A172 (cell line): ENCODE measurements at regions not wholly inside any gene's neighbourhood (a gene's known extent, or its start where the extent isn't known, plus 50 kb on each side); places are given as distances from the start of the nearest gene placed in this dataset.

Experiments used
- DNase-seq: peaks from one replicate; pipeline ENCODE4 v3.0.0-alpha.2; 2015; ENCODE audit warnings: low spot score

- no peak for DNase-seq
Observed at GRCh38 chr3:72327008-72327407, 521.2 kb downstream of the SHQ1 start.

GRCh38 chr3:72324253-72324811 lies 523.9 kb downstream of the SHQ1 start:
- no peak for DNase-seq

- no peak for DNase-seq
Observed at GRCh38 chr3:72323773-72324172, 524.5 kb downstream of the SHQ1 start.

DNA sequence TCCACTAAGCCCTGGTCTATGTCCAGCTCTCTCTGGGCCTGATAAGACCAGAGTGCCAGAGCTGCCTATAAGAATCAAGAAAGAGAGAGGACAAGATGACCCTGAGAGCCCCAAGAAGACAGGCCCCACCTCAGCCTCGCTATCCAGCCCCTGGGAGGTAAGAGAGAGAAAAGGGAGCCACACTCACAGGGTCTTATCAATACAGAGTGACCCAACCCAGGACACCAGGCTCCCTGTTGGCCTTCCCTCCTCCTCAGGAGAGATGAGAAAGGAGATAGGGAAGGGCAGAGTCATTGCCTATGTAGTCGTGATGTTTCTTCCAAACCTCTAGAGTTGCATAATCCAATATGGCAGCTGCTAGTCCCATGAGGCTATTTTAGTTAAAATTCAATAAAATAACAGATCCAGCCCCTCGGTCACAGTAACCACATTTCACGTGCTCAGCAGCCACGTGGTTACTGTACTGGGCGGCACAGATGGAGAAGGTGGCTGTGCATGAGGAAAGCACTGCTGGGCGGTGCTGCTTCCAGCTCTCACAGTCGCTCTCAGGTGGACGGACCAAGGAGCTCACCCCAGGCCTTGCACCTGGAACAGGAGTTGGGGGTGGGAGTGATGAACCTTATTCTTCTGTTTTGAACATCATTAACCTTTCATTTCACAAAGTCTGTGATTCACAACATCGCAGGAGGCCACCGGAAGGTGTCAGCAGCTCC lies 525.8 kb downstream of the SHQ1 start:
- DNase-seq = no peak

GRCh38 chr3:72320955-72321303 lies 527.3 kb downstream of the SHQ1 start:
- no peak for DNase-seq

DNA sequence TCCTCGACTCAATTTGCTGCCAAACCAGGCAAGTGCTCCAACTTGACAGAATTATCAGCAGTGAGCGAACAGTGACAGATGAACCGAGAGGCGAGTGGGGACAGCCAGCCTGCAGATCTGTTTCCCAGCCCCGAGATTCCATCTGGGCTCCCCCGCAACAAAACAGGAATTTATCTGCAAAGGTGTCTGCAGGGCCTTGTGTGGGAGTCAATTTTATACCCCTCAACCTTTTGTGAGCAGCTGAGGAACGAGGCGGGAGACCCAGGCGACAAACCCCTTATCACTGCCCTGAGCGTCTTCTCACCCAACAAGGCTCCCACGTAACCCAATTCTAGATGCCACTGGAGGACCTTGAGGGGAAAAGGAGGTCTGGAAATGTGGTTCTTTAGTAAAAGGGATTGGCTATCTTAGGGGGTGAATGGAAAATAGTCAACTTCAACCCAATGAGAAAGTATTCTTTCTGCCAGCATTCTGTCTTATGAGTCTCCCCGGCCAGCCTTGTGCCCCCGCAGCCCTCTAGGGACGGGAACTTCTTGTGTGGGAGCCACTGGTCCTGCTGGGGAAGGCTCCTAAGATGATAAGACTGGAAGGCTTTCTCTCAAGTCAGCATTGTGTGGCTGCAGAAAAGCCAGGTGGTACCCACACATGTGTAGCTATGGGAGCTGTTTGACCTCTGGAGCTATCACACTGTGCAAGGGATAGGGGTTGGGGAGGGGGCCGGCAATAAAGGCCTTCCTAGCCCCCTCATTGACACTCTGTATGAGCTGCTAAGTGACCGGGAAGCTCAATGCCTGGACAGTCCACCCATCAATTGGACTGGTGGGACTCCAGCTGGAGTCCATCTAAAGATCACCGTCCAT lies 527.9 kb downstream of the SHQ1 start:
- no peak for DNase-seq

GRCh38 chr3:72319194-72320094 lies 528.8 kb downstream of the SHQ1 start:
- peak; percentile 49 for DNase-seq

- no peak for DNase-seq
Observed at GRCh38 chr3:72318504-72319193, 529.6 kb downstream of the SHQ1 start.

DNA sequence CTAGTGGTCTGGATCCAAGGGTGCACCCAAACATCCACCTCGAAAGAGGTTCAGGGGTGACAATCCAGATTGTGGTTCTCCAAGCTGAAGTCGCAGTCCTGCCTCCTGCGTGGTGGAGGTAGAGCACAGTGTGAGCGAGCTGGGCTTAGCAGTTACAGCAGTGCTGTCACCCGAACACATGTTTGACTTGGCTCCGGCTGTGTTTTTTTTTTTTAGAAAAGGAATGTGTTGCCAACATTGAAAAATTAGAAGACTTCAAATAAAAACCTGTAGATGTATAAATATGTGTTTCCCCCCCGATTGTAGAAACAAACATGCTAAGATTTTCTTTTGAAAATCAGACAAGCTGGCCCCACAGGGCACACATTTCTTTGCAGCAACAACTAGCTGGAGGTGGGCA lies 530.8 kb downstream of the SHQ1 start:
- DNase-seq = no peak

GRCh38 chr3:72316501-72317279 lies 531.6 kb downstream of the SHQ1 start:
- no peak for DNase-seq

DNA sequence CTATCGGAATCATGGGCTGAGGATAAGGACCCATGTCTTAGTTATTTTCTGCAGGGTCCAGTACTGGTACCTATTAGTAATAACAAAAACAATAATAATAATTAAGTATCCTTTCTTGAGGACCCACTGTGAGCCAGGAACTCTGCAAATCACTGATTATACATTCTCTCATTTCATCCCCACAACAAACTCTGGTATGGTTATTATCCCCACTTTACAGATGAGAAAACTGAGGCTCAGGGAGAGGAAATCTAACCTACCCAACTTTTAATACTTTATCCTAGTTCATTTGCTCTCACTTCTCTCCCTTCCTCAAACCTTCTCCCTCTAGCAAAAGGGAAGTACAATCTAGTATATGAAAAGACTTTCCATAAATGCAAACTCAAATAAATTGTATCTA lies 528.4 kb upstream of the PROK2 start:
- no peak for DNase-seq

DNA sequence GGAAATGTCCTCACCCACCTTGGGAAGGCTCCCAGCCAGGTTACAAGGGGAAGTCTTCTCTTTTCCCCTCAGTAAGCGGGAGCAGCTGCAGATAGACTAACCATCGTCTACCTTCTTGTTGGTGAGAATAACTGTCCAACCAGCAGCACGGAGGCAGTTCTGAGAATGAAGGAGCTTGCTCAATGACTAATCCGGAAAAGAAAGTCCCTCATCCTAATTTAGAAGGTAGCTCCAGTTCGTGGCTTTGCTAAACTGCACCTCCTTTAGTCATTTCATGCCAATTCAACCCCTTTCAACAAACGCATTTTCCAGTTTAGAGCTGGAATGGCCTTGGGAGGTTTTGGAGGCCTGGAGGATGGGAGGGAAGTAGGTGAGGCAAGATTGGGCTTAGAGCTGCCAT lies 527.4 kb upstream of the PROK2 start:
- no peak for DNase-seq

- DNase-seq = no peak
Observed at GRCh38 chr3:72311425-72311824, 526.5 kb upstream of the PROK2 start.

- peak; percentile 59 for DNase-seq
Observed at GRCh38 chr3:72310419-72311380, 525.8 kb upstream of the PROK2 start.

DNA sequence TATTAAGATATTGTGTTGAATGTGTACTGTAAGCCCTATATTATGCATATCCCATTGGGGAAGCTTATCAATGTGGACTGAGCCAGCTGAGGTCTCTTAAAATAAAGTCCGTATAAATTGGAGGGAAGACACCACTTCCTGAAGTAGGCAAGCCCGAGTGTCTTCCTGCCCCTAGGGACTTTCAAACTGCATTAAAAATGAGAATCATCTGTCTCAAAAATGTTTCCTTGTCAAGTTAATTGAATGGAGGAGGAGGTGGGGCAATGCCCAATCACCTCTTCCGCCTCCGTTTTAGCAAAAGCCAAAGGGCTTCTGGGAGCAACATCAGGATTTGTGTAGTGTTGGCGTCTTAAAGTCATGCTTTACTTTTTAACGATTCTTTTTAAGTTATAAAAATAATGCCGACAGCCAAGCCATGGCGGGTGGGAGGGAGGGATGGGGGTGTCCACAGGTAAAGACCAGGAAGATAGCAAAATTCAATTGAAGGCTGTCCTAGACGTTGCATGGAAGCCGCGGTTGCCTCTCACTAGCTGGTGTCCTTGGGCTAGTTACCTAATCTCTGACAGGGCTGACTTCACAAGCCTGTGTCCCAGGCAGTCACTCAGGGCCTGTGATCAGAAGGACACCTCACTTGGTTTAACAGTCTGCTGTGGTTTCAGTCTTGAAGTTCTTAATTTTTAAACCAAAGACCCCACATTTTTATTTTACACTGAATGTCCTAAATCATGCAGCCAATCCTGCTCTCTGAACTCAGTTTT lies 524.9 kb upstream of the PROK2 start:
- DNase-seq = no peak

GRCh38 chr3:72308641-72309040 lies 523.7 kb upstream of the PROK2 start:
- DNase-seq = no peak

DNA sequence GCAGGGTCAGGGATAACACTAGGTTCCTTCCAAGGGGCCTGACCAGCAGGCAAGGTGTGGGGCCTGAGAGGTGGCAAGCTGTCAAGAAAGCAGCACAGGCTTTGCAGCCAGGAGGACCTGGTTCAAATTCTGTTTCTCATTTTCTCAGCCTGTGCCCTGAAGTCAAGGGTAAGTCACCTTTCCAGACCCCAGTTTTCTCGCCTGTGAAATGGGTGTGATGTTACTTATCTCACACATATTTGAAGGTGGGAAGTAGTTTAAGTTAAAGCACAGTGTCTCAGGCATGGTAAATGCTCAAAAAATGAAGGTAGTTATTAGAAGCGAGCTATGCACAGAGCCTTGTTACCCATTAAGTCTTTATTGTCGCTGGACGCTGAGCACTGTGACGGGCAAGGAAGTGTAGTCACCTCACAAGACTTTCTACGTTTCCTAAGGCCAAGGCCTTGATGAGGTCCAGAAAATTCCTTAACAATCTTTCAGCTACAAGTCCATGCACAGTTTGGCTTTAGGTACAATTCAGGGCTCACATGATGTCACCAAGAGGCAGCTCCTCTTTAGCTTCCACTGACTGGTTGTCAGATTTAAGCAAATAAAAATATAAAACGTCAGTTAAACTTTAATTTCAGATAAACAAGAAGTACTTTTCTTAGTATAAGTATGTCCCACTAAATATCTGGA lies 522.6 kb upstream of the PROK2 start:
- no peak for DNase-seq

DNA sequence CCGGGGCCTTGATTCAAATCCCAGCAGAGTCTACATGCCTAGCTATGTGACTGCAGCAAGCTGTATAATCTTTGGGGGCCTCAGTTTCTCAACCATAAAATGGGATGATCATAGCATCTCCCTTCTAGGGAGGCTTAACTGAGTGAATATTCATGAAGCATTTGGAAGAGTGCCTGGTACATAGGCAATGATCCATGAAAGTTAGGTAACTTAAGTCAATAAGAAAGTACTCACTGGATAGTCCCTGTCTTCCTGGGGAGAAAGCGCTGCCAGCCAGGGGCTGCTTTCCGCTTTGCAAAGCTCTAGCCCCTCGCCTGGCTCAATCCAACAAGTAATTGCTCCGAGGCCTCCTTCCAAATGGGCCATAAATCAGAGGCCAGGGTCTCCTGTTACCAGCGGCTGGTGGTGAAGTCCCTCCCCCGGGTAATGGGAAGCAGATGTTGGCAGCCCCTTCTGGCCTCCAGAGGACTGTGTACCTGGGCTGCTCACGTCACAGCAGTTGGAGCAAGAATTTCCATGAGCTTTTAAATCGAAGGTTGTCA lies 521.9 kb upstream of the PROK2 start:
- no peak for DNase-seq
